Lower leg skin (tissue), 4 donors: ENCODE measurements at regions not wholly inside any gene's neighbourhood (a gene's known extent, or its start where the extent isn't known, plus 50 kb on each side); places are given as distances from the start of the nearest gene placed in this dataset.

Experiments
- DNase-seq, 2 donors: peaks; one replicate each; pipeline ENCODE4 v3.0.0-alpha.2; 2019; ENCODE audit warnings: low spot score in 2 of 2
- H3K4me3 ChIP-seq: fragments of 200-600 bp; sonication (generic); 2 replicates; pipeline ENCODE4 v1.5.1; 2017; ENCODE audit warnings: mild to moderate bottlenecking, low read depth; ENCODE audit not compliant: poor library complexity, severe bottlenecking
- CTCF ChIP-seq, 3 donors: fragments of 450-650 bp; IDR thresholded peaks; one replicate each; pipeline ENCODE4 v1.5.1; 2016; ENCODE audit warnings: antibody characterized with exemption in 3 of 3, mild to moderate bottlenecking in 3 of 3, moderate library complexity in 2 of 3
- POLR2A ChIP-seq, 2 donors: fragments of 450-650 bp; IDR thresholded peaks; one replicate each; pipeline ENCODE4 v1.6.1; 2016 to 2017; ENCODE audit warnings: antibody characterized with exemption in 2 of 2, mild to moderate bottlenecking in 1 of 2, moderate library complexity in 1 of 2
- WGBS, 2 donors: methylation state at CpG; one replicate each; pipeline ENCODE4 v1.1.5; 2018; 5-methylcytosine and 5-hydroxymethylcytosine counted together
- intact Hi-C: fragments of 100-400 bp; cut with DNase I; formaldehyde crosslinking; loops from one replicate; pipeline ENCODE4 v1.15.0; 2023; ENCODE audit warnings: low total_unique reads

GRCh38 chr14:37932008-37932407, 275.7 kb upstream of the SSTR1 start:
- intact Hi-C loops = loop anchor here (5.0 kb wide), 1 partner anchor 310 kb away; no protein-coding TSS in a partner anchor
- H3K4me3 ChIP-seq = no peak overlapping the region
- WGBS, 2 donors = 56 to 66% methylated on average over 6 of the region's 6 CpGs
- no peak for TF ChIP-seq CTCF (IDR thresholded peaks at IDR 0.05)
- TF ChIP-seq POLR2A (IDR thresholded peaks at IDR 0.05) = no peak
- DNase-seq = no peak

GRCh38 chr14:37932481-37932880, 275.2 kb upstream of the SSTR1 start:
- TF ChIP-seq POLR2A (IDR thresholded peaks at IDR 0.05) = no peak
- no peak for TF ChIP-seq CTCF (IDR thresholded peaks at IDR 0.05)
- DNase-seq = no peak
- no peak overlapping the region for H3K4me3 ChIP-seq
- intact Hi-C loops = loop anchor here (5.0 kb wide), 1 partner anchor 310 kb away; no protein-coding TSS in a partner anchor
- 33 to 43% methylated on average over 5 of the region's 5 CpGs for WGBS, 2 donors

- WGBS, 2 donors = 49 to 54% methylated on average over 2 of the region's 2 CpGs
- intact Hi-C loops = no loop called here
- no peak for DNase-seq
- no peak overlapping the region for H3K4me3 ChIP-seq
- TF ChIP-seq POLR2A (IDR thresholded peaks at IDR 0.05) (no peak), CTCF (IDR thresholded peaks at IDR 0.05) (no peak)
These were observed 270.7 kb upstream of the SSTR1 start for GRCh38 chr14:37936971-37937370.

- WGBS, 2 donors = 57 to 59% methylated on average over 6 of the region's 6 CpGs
- no peak overlapping the region for H3K4me3 ChIP-seq
- TF ChIP-seq POLR2A (IDR thresholded peaks at IDR 0.05) (no peak), CTCF (IDR thresholded peaks at IDR 0.05) (no peak)
- no peak for DNase-seq
- intact Hi-C loops = no loop called here
These were observed 268.2 kb upstream of the SSTR1 start for GRCh38 chr14:37939442-37940028.

- TF ChIP-seq CTCF (IDR thresholded peaks at IDR 0.05) (no peak), POLR2A (IDR thresholded peaks at IDR 0.05) (no peak)
- no peak overlapping the region for H3K4me3 ChIP-seq
- DNase-seq = no peak
- intact Hi-C loops = no loop called here
- 65 to 78% methylated on average over 3 of the region's 3 CpGs for WGBS, 2 donors
These were observed 261.7 kb upstream of the SSTR1 start for GRCh38 chr14:37945959-37946358.

- H3K4me3 ChIP-seq = no peak overlapping the region
- TF ChIP-seq POLR2A (IDR thresholded peaks at IDR 0.05) (no peak), CTCF (IDR thresholded peaks at IDR 0.05) (no peak)
- intact Hi-C loops = no loop called here
- WGBS, 2 donors = 71 to 85% methylated on average over 1 of the region's 1 CpG
- DNase-seq = no peak
These were observed 260.9 kb upstream of the SSTR1 start for GRCh38 chr14:37946819-37947218.
